SK-N-MC (cell line): ENCODE measurements at regions not wholly inside any gene's neighbourhood (a gene's known extent, or its start where the extent isn't known, plus 50 kb on each side); places are given as distances from the start of the nearest gene placed in this dataset.

Experiments used
- EZH2 ChIP-seq: fragments of 200-600 bp; sonication (generic); IDR thresholded peaks from one replicate; pipeline ENCODE4 v1.6.1; 2017; ENCODE audit warnings: antibody characterized with exemption
- FOXP2 ChIP-seq: optimal IDR thresholded peaks from 2 replicates; pipeline ENCODE3; 2011; ENCODE audit warnings: mild to moderate bottlenecking, moderate library complexity; ENCODE audit not compliant: insufficient read depth; ENCODE audit errors: extremely low read length, control extremely low read depth
- POLR2AphosphoS5 ChIP-seq: IDR thresholded peaks from 2 replicates; pipeline ENCODE4 v1.6.1; 2012; ENCODE audit warnings: mild to moderate bottlenecking, low read depth, low read length, borderline replicate concordance

- TF ChIP-seq POLR2AphosphoS5: no peak
- TF ChIP-seq EZH2: no peak
- TF ChIP-seq FOXP2: no peak
Measured at GRCh38 chr3:187852842-187853730, 107.8 kb upstream of the BCL6 start.
